Upper lobe of left lung (tissue), 4 donors: ENCODE measurements at regions not wholly inside any gene's neighbourhood (a gene's known extent, or its start where the extent isn't known, plus 50 kb on each side); places are given as distances from the start of the nearest gene placed in this dataset.

ENCODE experiments used
- EP300 ChIP-seq, 4 donors: sonication (generic); formaldehyde crosslinking; IDR thresholded peaks; one replicate each; pipeline ENCODE4 v1.5.1; 2017; ENCODE audit warnings: antibody characterized with exemption in 4 of 4, control low read depth in 2 of 4
- POLR2A ChIP-seq, 4 donors: fragments of 450-650 bp; IDR thresholded peaks; one replicate each; pipeline ENCODE4 v1.5.1; 2016 to 2017; ENCODE audit warnings: antibody characterized with exemption in 4 of 4, mild to moderate bottlenecking in 2 of 4
- TF ChIP-seq, protein P1 (sequence below), 6 experiments: fragments of 450-650 bp in 4 of 6; fragments of 200-600 bp in 2 of 6; sonication (generic) in 2 of 6; IDR thresholded peaks; one replicate each; pipeline ENCODE4 v1.5.1; 2016 to 2019; ENCODE audit warnings: antibody characterized with exemption in 6 of 6

- TF ChIP-seq EP300 (IDR thresholded peaks at IDR 0.05) (no peak), POLR2A (IDR thresholded peaks at IDR 0.05) (no peak)
- TF ChIP-seq, protein P1, sequence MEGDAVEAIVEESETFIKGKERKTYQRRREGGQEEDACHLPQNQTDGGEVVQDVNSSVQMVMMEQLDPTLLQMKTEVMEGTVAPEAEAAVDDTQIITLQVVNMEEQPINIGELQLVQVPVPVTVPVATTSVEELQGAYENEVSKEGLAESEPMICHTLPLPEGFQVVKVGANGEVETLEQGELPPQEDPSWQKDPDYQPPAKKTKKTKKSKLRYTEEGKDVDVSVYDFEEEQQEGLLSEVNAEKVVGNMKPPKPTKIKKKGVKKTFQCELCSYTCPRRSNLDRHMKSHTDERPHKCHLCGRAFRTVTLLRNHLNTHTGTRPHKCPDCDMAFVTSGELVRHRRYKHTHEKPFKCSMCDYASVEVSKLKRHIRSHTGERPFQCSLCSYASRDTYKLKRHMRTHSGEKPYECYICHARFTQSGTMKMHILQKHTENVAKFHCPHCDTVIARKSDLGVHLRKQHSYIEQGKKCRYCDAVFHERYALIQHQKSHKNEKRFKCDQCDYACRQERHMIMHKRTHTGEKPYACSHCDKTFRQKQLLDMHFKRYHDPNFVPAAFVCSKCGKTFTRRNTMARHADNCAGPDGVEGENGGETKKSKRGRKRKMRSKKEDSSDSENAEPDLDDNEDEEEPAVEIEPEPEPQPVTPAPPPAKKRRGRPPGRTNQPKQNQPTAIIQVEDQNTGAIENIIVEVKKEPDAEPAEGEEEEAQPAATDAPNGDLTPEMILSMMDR (IDR thresholded peaks at IDR 0.05): no peak
Observed at GRCh38 chr12:23380419-23381100, 568.9 kb downstream of the SOX5 start.
